Colonic mucosa (tissue), 4 donors: ENCODE measurements at regions not wholly inside any gene's neighbourhood (a gene's known extent, or its start where the extent isn't known, plus 50 kb on each side); places are given as distances from the start of the nearest gene placed in this dataset.

Source experiments
- DNase-seq: peaks from one replicate; pipeline ENCODE4 v3.0.0-alpha.2; 2020
- H3K27ac ChIP-seq: fragments of 200-600 bp; one replicate; pipeline ENCODE4 v1.8.0; 2021
- H3K27me3 ChIP-seq: fragments of 200-600 bp; one replicate; pipeline ENCODE4 v1.8.0; 2021
- H3K36me3 ChIP-seq: fragments of 200-600 bp; one replicate; pipeline ENCODE4 v1.8.0; 2021
- H3K4me1 ChIP-seq: fragments of 200-600 bp; one replicate; pipeline ENCODE4 v1.8.0; 2021; ENCODE audit warnings: mild to moderate bottlenecking
- H3K4me3 ChIP-seq: fragments of 200-600 bp; one replicate; pipeline ENCODE4 v1.8.0; 2021
- H3K9ac ChIP-seq, 2 donors: one replicate each; pipeline ENCODE4 v1.7.0; 2013; ENCODE audit warnings: control low read depth in 2 of 2, low read depth in 2 of 2, low read length in 2 of 2
- H3K9me3 ChIP-seq: fragments of 200-600 bp; one replicate; pipeline ENCODE4 v1.8.0; 2021
- CTCF ChIP-seq: fragments of 200-600 bp; IDR thresholded peaks from one replicate; pipeline ENCODE4 v1.8.0; 2022; ENCODE audit warnings: antibody characterized with exemption, mild to moderate bottlenecking
- intact Hi-C: fragments of 100-400 bp; cut with DNase I; formaldehyde crosslinking; loops from one replicate; pipeline ENCODE4 v1.14.1; 2022
- donor health status: healthy.
- donor health status: DM: no; HTN: no; CAD: no.
- donor health status: DM: no; HTN: no; CAD: no.

- no peaks in the 10 kb centered on the region for H3K9me3 ChIP-seq
- H3K27me3 ChIP-seq = no peaks in the 10 kb centered on the region
- no peaks in the 10 kb centered on the region for H3K36me3 ChIP-seq
- no peak overlapping the region for H3K4me3 ChIP-seq
- no peak overlapping the region for H3K9ac ChIP-seq
- no peak overlapping the region for H3K27ac ChIP-seq
- no peak for DNase-seq
- intact Hi-C loops = no loop called here
- no peaks in the 10 kb centered on the region for H3K4me1 ChIP-seq
- no peak for TF ChIP-seq CTCF
Observed at GRCh38 chr4:31383767-31384166, 663.6 kb downstream of the PCDH7 start.

- Histone ChIP-seq H3K9ac (no peak overlapping the region), H3K4me1 (no peaks in the 10 kb centered on the region), H3K9me3 (no peaks in the 10 kb centered on the region), H3K4me3 (no peak overlapping the region), H3K27me3 (no peaks in the 10 kb centered on the region), H3K36me3 (no peaks in the 10 kb centered on the region), H3K27ac (no peak overlapping the region)
- intact Hi-C loops = no loop called here
- no peak for TF ChIP-seq CTCF
- no peak for DNase-seq
Observed at GRCh38 chr4:31390849-31391248, 670.7 kb downstream of the PCDH7 start.

GRCh38 chr4:31391976-31392375, 671.8 kb downstream of the PCDH7 start:
- no peak for DNase-seq
- H3K36me3 ChIP-seq = no peaks in the 10 kb centered on the region
- no peak for TF ChIP-seq CTCF
- no peaks in the 10 kb centered on the region for H3K27me3 ChIP-seq
- H3K9ac ChIP-seq = no peak overlapping the region
- H3K4me3 ChIP-seq = no peak overlapping the region
- H3K9me3 ChIP-seq = no peaks in the 10 kb centered on the region
- H3K27ac ChIP-seq = no peak overlapping the region
- H3K4me1 ChIP-seq = no peaks in the 10 kb centered on the region
- intact Hi-C loops = no loop called here

GRCh38 chr4:31392923-31393322, 672.8 kb downstream of the PCDH7 start:
- intact Hi-C loops = no loop called here
- Histone ChIP-seq H3K4me1 (no peaks in the 10 kb centered on the region), H3K27ac (no peak overlapping the region), H3K27me3 (no peaks in the 10 kb centered on the region), H3K4me3 (no peak overlapping the region), H3K9me3 (no peaks in the 10 kb centered on the region), H3K9ac (no peak overlapping the region), H3K36me3 (no peaks in the 10 kb centered on the region)
- no peak for DNase-seq
- TF ChIP-seq CTCF = no peak

GRCh38 chr4:31408121-31408520, 688.0 kb downstream of the PCDH7 start:
- Histone ChIP-seq H3K9me3 (no peaks in the 10 kb centered on the region), H3K27me3 (no peaks in the 10 kb centered on the region), H3K4me1 (no peaks in the 10 kb centered on the region), H3K27ac (no peak overlapping the region), H3K36me3 (no peaks in the 10 kb centered on the region), H3K4me3 (no peak overlapping the region), H3K9ac (no peak overlapping the region)
- DNase-seq = no peak
- intact Hi-C loops = no loop called here
- TF ChIP-seq CTCF = no peak

GRCh38 chr4:31411565-31411964, 691.4 kb downstream of the PCDH7 start:
- no peak overlapping the region for H3K4me3 ChIP-seq
- H3K36me3 ChIP-seq = no peaks in the 10 kb centered on the region
- no peak overlapping the region for H3K27ac ChIP-seq
- no peaks in the 10 kb centered on the region for H3K9me3 ChIP-seq
- TF ChIP-seq CTCF = no peak
- intact Hi-C loops = no loop called here
- H3K4me1 ChIP-seq = no peaks in the 10 kb centered on the region
- DNase-seq = no peak
- H3K27me3 ChIP-seq = no peaks in the 10 kb centered on the region
- no peak overlapping the region for H3K9ac ChIP-seq
